H9 (cell line): ENCODE measurements at regions not wholly inside any gene's neighbourhood (a gene's known extent, or its start where the extent isn't known, plus 50 kb on each side); places are given as distances from the start of the nearest gene placed in this dataset.

Source experiments
- DNase-seq: peaks from one replicate; pipeline ENCODE4 v3.0.0-alpha.2; 2017
- H2AFZ ChIP-seq: one replicate; pipeline ENCODE4 v1.6.1; 2013; ENCODE audit warnings: mild to moderate bottlenecking, low read length, control low read depth, moderate library complexity
- H2AK5ac ChIP-seq: 2 replicates; pipeline ENCODE4 v1.6.1; 2013; ENCODE audit warnings: low read length, control low read depth, mixed read lengths; ENCODE audit not compliant: insufficient read length
- H2BK120ac ChIP-seq: one replicate; pipeline ENCODE4 v1.6.1; 2013; ENCODE audit warnings: low read depth, mild to moderate bottlenecking, low read length, control low read depth, inconsistent platforms; ENCODE audit not compliant: poor library complexity, severe bottlenecking
- H2BK12ac ChIP-seq: 2 replicates; pipeline ENCODE4 v1.6.1; 2013; ENCODE audit warnings: low read length, control low read depth, mixed read lengths, low read depth; ENCODE audit not compliant: insufficient read length
- H2BK15ac ChIP-seq: 2 replicates; pipeline ENCODE4 v1.6.1; 2013; ENCODE audit warnings: low read depth, low read length, control low read depth
- H2BK20ac ChIP-seq: one replicate; pipeline ENCODE4 v1.6.1; 2013; ENCODE audit warnings: low read depth, mild to moderate bottlenecking, low read length, control low read depth, inconsistent platforms; ENCODE audit not compliant: poor library complexity, severe bottlenecking
- H2BK5ac ChIP-seq: 2 replicates; pipeline ENCODE4 v1.6.1; 2013; ENCODE audit warnings: low read length, control low read depth, mixed read lengths; ENCODE audit not compliant: insufficient read length
- H3K14ac ChIP-seq: 2 replicates; pipeline ENCODE4 v1.6.1; 2013; ENCODE audit warnings: low read length, control low read depth; ENCODE audit not compliant: insufficient read depth
- H3K18ac ChIP-seq: 2 replicates; pipeline ENCODE4 v1.6.1; 2013; ENCODE audit warnings: low read depth, mild to moderate bottlenecking, mixed read lengths, low read length, control low read depth; ENCODE audit not compliant: insufficient read length
- H3K23ac ChIP-seq: 2 replicates; pipeline ENCODE4 v1.6.1; 2013; ENCODE audit warnings: low read length, control low read depth, mixed read lengths, low read depth; ENCODE audit not compliant: insufficient read length
- H3K23me2 ChIP-seq: 2 replicates; pipeline ENCODE4 v1.6.1; 2013; ENCODE audit warnings: low read depth, mild to moderate bottlenecking, mixed read lengths, low read length, control low read depth; ENCODE audit not compliant: insufficient read length, poor library complexity, severe bottlenecking
- H3K27ac ChIP-seq: 2 replicates; pipeline ENCODE4 v1.5.1; 2013; ENCODE audit warnings: low read length, control low read depth, mixed read lengths, low read depth; ENCODE audit not compliant: insufficient read length
- H3K27me3 ChIP-seq: 2 replicates; pipeline ENCODE4 v1.6.1; 2013; ENCODE audit warnings: low read length, control low read depth, inconsistent platforms; ENCODE audit not compliant: insufficient read depth
- H3K4ac ChIP-seq: 2 replicates; pipeline ENCODE4 v1.6.1; 2013; ENCODE audit warnings: low read depth, mild to moderate bottlenecking, control low read depth, inconsistent platforms, low read length, moderate library complexity
- H3K4me1 ChIP-seq: 2 replicates; pipeline ENCODE4 v1.6.1; 2013; ENCODE audit warnings: low read length, control low read depth, inconsistent platforms; ENCODE audit not compliant: insufficient read depth
- H3K4me2 ChIP-seq: 2 replicates; pipeline ENCODE4 v1.6.1; 2013; ENCODE audit warnings: low read length, control low read depth, mixed read lengths; ENCODE audit not compliant: insufficient read length, insufficient read depth
- H3K56ac ChIP-seq: 2 replicates; pipeline ENCODE4 v1.6.1; 2013; ENCODE audit warnings: low read depth, mild to moderate bottlenecking, mixed read lengths, low read length, control low read depth; ENCODE audit not compliant: insufficient read length
- H3K79me1 ChIP-seq: 2 replicates; pipeline ENCODE4 v1.6.1; 2013; ENCODE audit warnings: low read depth, mild to moderate bottlenecking, moderate library complexity, low read length, control low read depth, inconsistent platforms; ENCODE audit not compliant: insufficient read depth, poor library complexity, severe bottlenecking
- H3K79me2 ChIP-seq: 2 replicates; pipeline ENCODE4 v1.6.1; 2013; ENCODE audit warnings: low read length, control low read depth, inconsistent platforms; ENCODE audit not compliant: insufficient read depth
- H3K9ac ChIP-seq: 2 replicates; pipeline ENCODE4 v1.6.1; 2013; ENCODE audit warnings: low read length, control low read depth, mixed read lengths; ENCODE audit not compliant: insufficient read length; ENCODE audit errors: extremely low read depth
- H3K9me3 ChIP-seq: one replicate; pipeline ENCODE4 v1.6.1; 2013; ENCODE audit warnings: low read depth, low read length, inconsistent platforms; ENCODE audit not compliant: control insufficient read depth
- H3T11ph ChIP-seq: one replicate; pipeline ENCODE4 v1.6.1; 2013; ENCODE audit warnings: mild to moderate bottlenecking, low read length, control low read depth, inconsistent platforms
- H4K20me1 ChIP-seq: one replicate; pipeline ENCODE4 v1.6.1; 2013; ENCODE audit not compliant: control insufficient read depth, insufficient read length, insufficient read depth
- H4K5ac ChIP-seq: 2 replicates; pipeline ENCODE4 v1.6.1; 2013; ENCODE audit warnings: low read depth, mild to moderate bottlenecking, mixed read lengths, low read length, control low read depth; ENCODE audit not compliant: insufficient read length
- H4K8ac ChIP-seq: replicated peaks from 2 replicates; pipeline ENCODE4 v1.6.1; 2013; ENCODE audit warnings: low read length, control low read depth, mixed read lengths, low read depth; ENCODE audit not compliant: insufficient read length
- H4K91ac ChIP-seq: 2 replicates; pipeline ENCODE4 v1.6.1; 2013; ENCODE audit warnings: low read depth, mild to moderate bottlenecking, moderate library complexity, mixed read lengths, low read length, control low read depth; ENCODE audit not compliant: insufficient read length
- H3K27ac Mint-ChIP-seq, 3 experiments: 2 replicates in 2 of 3; 3 replicates in 1 of 3; pipeline ENCODE4 v1.8.0; 2020 to 2021; ENCODE audit warnings: mixed read lengths in 3 of 3, mild to moderate bottlenecking in 1 of 3, moderate library complexity in 1 of 3
- H3K27me3 Mint-ChIP-seq: 2 replicates; pipeline ENCODE4 v1.8.0; 2021; ENCODE audit warnings: low read depth, mild to moderate bottlenecking, moderate library complexity, mixed read lengths
- H3K36me3 Mint-ChIP-seq, 3 experiments: 2 replicates in 2 of 3; 3 replicates in 1 of 3; pipeline ENCODE4 v1.8.0; 2020 to 2021; ENCODE audit warnings: low read depth in 3 of 3, mixed read lengths in 3 of 3; ENCODE audit not compliant: insufficient read depth in 1 of 3
- H3K4me1 Mint-ChIP-seq, 2 experiments: 2 replicates each; pipeline ENCODE4 v1.8.0; 2020; ENCODE audit warnings: mixed read lengths in 2 of 2
- H3K4me3 Mint-ChIP-seq, 2 experiments: 2 replicates in 1 of 2; 3 replicates in 1 of 2; pipeline ENCODE4 v1.8.0; 2020 to 2021; ENCODE audit warnings: mild to moderate bottlenecking in 2 of 2, mixed read lengths in 2 of 2, moderate library complexity in 1 of 2
- H3K9me3 Mint-ChIP-seq, 2 experiments: 2 replicates in 1 of 2; 3 replicates in 1 of 2; pipeline ENCODE4 v1.8.0; 2020; ENCODE audit warnings: mild to moderate bottlenecking in 2 of 2, mixed read lengths in 2 of 2, moderate library complexity in 1 of 2
- WGBS: extraction: QIAGEN DNeasy Blood & Tissue Kit; methylation state at CpG from one replicate; pipeline ENCODE4 v1.1.7; 2013; ENCODE audit warnings: missing lambda C conversion rate, low lambda C conversion rate, mixed read lengths; ENCODE audit not compliant: insufficient read length; ENCODE audit errors: extremely low coverage; 5-methylcytosine and 5-hydroxymethylcytosine counted together
- TF ChIP-seq, protein P1 (sequence below): fragments of 200-600 bp; sonication (generic); conservative IDR thresholded peaks from 3 replicates; pipeline ENCODE4 v1.8.0; 2021; ENCODE audit warnings: antibody characterized with exemption, mild to moderate bottlenecking

- no peak overlapping the region for H3K18ac ChIP-seq
- 0 out of 2 replicates have a peak, but pooled peaks cover 1% of the 10 kb centered on the region for H3K79me2 ChIP-seq
- H2BK15ac ChIP-seq, result no peak overlapping the region
- H4K5ac ChIP-seq, result no peak overlapping the region
- H3K27ac Mint-ChIP-seq, result peak overlapping the region in 1 of 3 experiments; percentile 21; a peak in 3 of 7 replicates
- no peak overlapping the region for H2AFZ ChIP-seq
- no peak overlapping the region for H4K91ac ChIP-seq
- peaks cover 0 to 20% (median 11%) of the 10 kb centered on the region in 3 experiments; a peak in 4 of 7 replicates for H3K36me3 Mint-ChIP-seq
- no peak overlapping the region for H2BK5ac ChIP-seq
- H2BK12ac ChIP-seq, result no peak overlapping the region
- no peak overlapping the region for H3K4me3 Mint-ChIP-seq
- H3K56ac ChIP-seq, result no peak overlapping the region
- peaks cover 8% of the 10 kb centered on the region; the same call in 1 of the 2 replicates for H3K4me1 ChIP-seq
- H3K9ac ChIP-seq, result no peak overlapping the region
- H2AK5ac ChIP-seq, result no peak overlapping the region
- H3K23ac ChIP-seq, result no peak overlapping the region
- H2BK20ac ChIP-seq, result no peak overlapping the region
- H3K9me3 ChIP-seq, result no peaks in the 10 kb centered on the region
- H3K79me1 ChIP-seq, result no peaks in the 10 kb centered on the region
- H4K8ac ChIP-seq, result no peak overlapping the region
- no peak overlapping the region for H2BK120ac ChIP-seq
- no peaks in the 10 kb centered on the region for H3K27me3 ChIP-seq
- peaks cover 15% of the 10 kb centered on the region in 2 experiments for H3K9me3 Mint-ChIP-seq
- TF ChIP-seq, protein P1, sequence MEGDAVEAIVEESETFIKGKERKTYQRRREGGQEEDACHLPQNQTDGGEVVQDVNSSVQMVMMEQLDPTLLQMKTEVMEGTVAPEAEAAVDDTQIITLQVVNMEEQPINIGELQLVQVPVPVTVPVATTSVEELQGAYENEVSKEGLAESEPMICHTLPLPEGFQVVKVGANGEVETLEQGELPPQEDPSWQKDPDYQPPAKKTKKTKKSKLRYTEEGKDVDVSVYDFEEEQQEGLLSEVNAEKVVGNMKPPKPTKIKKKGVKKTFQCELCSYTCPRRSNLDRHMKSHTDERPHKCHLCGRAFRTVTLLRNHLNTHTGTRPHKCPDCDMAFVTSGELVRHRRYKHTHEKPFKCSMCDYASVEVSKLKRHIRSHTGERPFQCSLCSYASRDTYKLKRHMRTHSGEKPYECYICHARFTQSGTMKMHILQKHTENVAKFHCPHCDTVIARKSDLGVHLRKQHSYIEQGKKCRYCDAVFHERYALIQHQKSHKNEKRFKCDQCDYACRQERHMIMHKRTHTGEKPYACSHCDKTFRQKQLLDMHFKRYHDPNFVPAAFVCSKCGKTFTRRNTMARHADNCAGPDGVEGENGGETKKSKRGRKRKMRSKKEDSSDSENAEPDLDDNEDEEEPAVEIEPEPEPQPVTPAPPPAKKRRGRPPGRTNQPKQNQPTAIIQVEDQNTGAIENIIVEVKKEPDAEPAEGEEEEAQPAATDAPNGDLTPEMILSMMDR, result no peak
- H3K4ac ChIP-seq, result no peak overlapping the region
- no peak for DNase-seq
- H3K27ac ChIP-seq, result no peak overlapping the region
- H3K4me2 ChIP-seq, result no peak overlapping the region
- no peak overlapping the region for H3T11ph ChIP-seq
- WGBS, result no CpG with 5 or more reads among the region's 6 CpGs
- H3K23me2 ChIP-seq, result no peaks in the 10 kb centered on the region
- no peaks in the 10 kb centered on the region for H3K27me3 Mint-ChIP-seq
- no peak overlapping the region for H3K14ac ChIP-seq
- H3K4me1 Mint-ChIP-seq, result peaks cover 8 to 11% of the 10 kb centered on the region in 2 experiments
- H4K20me1 ChIP-seq, result no peaks in the 10 kb centered on the region
These were observed 643.0 kb upstream of the GOLIM4 start for GRCh38 chr3:168738527-168739325.
